Keratinocyte (primary cell): ENCODE measurements at regions not wholly inside any gene's neighbourhood (a gene's known extent, or its start where the extent isn't known, plus 50 kb on each side); places are given as distances from the start of the nearest gene placed in this dataset.
A peak's percentile ranks its signal among the peaks of the same experiment; 100 is the strongest.

Source experiments
- DNase-seq: peaks from one replicate; pipeline ENCODE4 v3.0.0-alpha.2; 2011; ENCODE audit warnings: low read depth, missing footprints, low spot score
- FAIRE-seq: peaks from 2 replicates; lab custom pipeline; 2011; peaks lifted over from hg19 to GRCh38; lab: Jason Lieb, UNC
- H2AFZ ChIP-seq: 2 replicates; pipeline ENCODE4 v1.6.0; 2012; ENCODE audit warnings: low read length, control low read depth, inconsistent platforms; ENCODE audit not compliant: control insufficient read depth
- H3K27ac ChIP-seq: 2 replicates; pipeline ENCODE4 v1.5.1; 2011; ENCODE audit warnings: low read length; ENCODE audit not compliant: control insufficient read depth, insufficient read depth
- H3K27me3 ChIP-seq: 3 replicates; pipeline ENCODE4 v1.6.0; 2011; ENCODE audit warnings: low read length; ENCODE audit not compliant: control insufficient read depth, insufficient read depth; ENCODE audit errors: extremely low read depth
- H3K36me3 ChIP-seq, 2 experiments: 2 replicates in 1 of 2; 3 replicates in 1 of 2; pipeline ENCODE4 v1.5.1; 2011; ENCODE audit warnings: low read length in 2 of 2, mild to moderate bottlenecking in 1 of 2; ENCODE audit not compliant: control insufficient read depth in 2 of 2, insufficient read depth in 2 of 2; ENCODE audit errors: extremely low read depth in 1 of 2
- H3K4me1 ChIP-seq: 3 replicates; pipeline ENCODE4 v1.5.1; 2011; ENCODE audit warnings: low read length; ENCODE audit not compliant: control insufficient read depth, insufficient read depth; ENCODE audit errors: extremely low read depth
- H3K4me2 ChIP-seq: 3 replicates; pipeline ENCODE4 v1.6.0; 2011; ENCODE audit warnings: low read depth, low read length; ENCODE audit not compliant: control insufficient read depth, insufficient read depth; ENCODE audit errors: extremely low read depth
- H3K4me3 ChIP-seq, 3 experiments: fragments of 200-600 bp in 1 of 3; sonication (generic) in 1 of 3; 2 replicates in 2 of 3; 3 replicates in 1 of 3; pipeline ENCODE4 v1.5.1; 2011 to 2016; ENCODE audit warnings: low read length in 3 of 3, mild to moderate bottlenecking in 3 of 3, control low read depth in 2 of 3, inconsistent platforms in 1 of 3, low read depth in 1 of 3, mixed read lengths in 1 of 3, mixed run types in 1 of 3, moderate library complexity in 1 of 3; ENCODE audit not compliant: control insufficient read depth in 2 of 3, insufficient read depth in 2 of 3; ENCODE audit errors: extremely low read depth in 1 of 3
- H3K79me2 ChIP-seq: 2 replicates; pipeline ENCODE4 v1.6.0; 2012; ENCODE audit warnings: low read length; ENCODE audit not compliant: control insufficient read depth, insufficient read depth
- H3K9ac ChIP-seq: 3 replicates; pipeline ENCODE4 v1.6.0; 2011; ENCODE audit warnings: low read length; ENCODE audit not compliant: control insufficient read depth, insufficient read depth; ENCODE audit errors: extremely low read depth
- H3K9me1 ChIP-seq: 3 replicates; pipeline ENCODE4 v1.6.0; 2011; ENCODE audit warnings: low read length; ENCODE audit not compliant: control insufficient read depth, insufficient read depth; ENCODE audit errors: extremely low read depth
- H3K9me3 ChIP-seq: 2 replicates; pipeline ENCODE4 v1.5.1; 2012; ENCODE audit warnings: low read depth, low read length; ENCODE audit not compliant: control insufficient read depth
- H4K20me1 ChIP-seq: 3 replicates; pipeline ENCODE4 v1.6.0; 2011; ENCODE audit warnings: low read length; ENCODE audit not compliant: control insufficient read depth, insufficient read depth; ENCODE audit errors: extremely low read depth
- CTCF ChIP-seq, 3 experiments: IDR thresholded peaks in 1 of 3; conservative IDR thresholded peaks in 1 of 3; optimal IDR thresholded peaks in 1 of 3; 2 replicates in 2 of 3; 3 replicates in 1 of 3; pipeline versions ENCODE3 to v1.5.1; 2011; ENCODE audit warnings: low read length in 3 of 3, mild to moderate bottlenecking in 3 of 3, moderate library complexity in 2 of 3, control low read depth in 1 of 3, inconsistent platforms in 1 of 3; ENCODE audit not compliant: insufficient read depth in 2 of 3; ENCODE audit errors: extremely low read depth in 1 of 3
- EZH2 ChIP-seq: IDR thresholded peaks from one replicate; pipeline ENCODE4 v1.6.1; 2012; ENCODE audit warnings: inconsistent platforms, mild to moderate bottlenecking, low read length, moderate library complexity
- dilution Hi-C: fragments of 300-500 bp; cut with MboI; formaldehyde crosslinking; loops from one replicate; pipeline ENCODE4 v1.7.0; 2020; ENCODE audit warnings: low sequenced_read_pairs; ENCODE audit not compliant: extremely low pct_ligation_motif_present

- TF ChIP-seq EZH2 (no peak), CTCF (optimal IDR thresholded peaks at IDR 0.05 in 1 of 3, IDR thresholded peaks at IDR 0.05 in 1 of 3, conservative IDR thresholded peaks at IDR 0.05 in 1 of 3; ENCODE audit: extremely low read depth in 1 of 3, insufficient read depth in 2 of 3, low read length in 3 of 3) (no peak)
- dilution Hi-C loops: no loop called here
- Histone ChIP-seq H3K9me1 (no peaks in the 10 kb centered on the region), H3K36me3 (no peaks in the 10 kb centered on the region), H3K4me2 (no peak overlapping the region), H3K27me3 (no peaks in the 10 kb centered on the region), H3K9me3 (no peaks in the 10 kb centered on the region), H4K20me1 (no peaks in the 10 kb centered on the region), H2AFZ (peak overlapping the region; percentile 9), H3K79me2 (no peaks in the 10 kb centered on the region), H3K9ac (no peak overlapping the region), H3K4me3 (no peak overlapping the region), H3K4me1 (no peaks in the 10 kb centered on the region), H3K27ac (no peak overlapping the region)
- no peak for DNase-seq
- no peak for FAIRE-seq
Observed at GRCh38 chr7:84654273-84654672, 459.7 kb upstream of the SEMA3A start.

GRCh38 chr7:84651876-84652275, 457.3 kb upstream of the SEMA3A start:
- FAIRE-seq: no peak
- Histone ChIP-seq H3K4me3 (no peak overlapping the region), H4K20me1 (no peaks in the 10 kb centered on the region), H3K9me3 (no peaks in the 10 kb centered on the region), H3K4me2 (no peak overlapping the region), H3K27ac (no peak overlapping the region), H3K27me3 (no peaks in the 10 kb centered on the region), H3K79me2 (no peaks in the 10 kb centered on the region), H2AFZ (no peak overlapping the region), H3K4me1 (no peaks in the 10 kb centered on the region), H3K9me1 (no peaks in the 10 kb centered on the region), H3K9ac (no peak overlapping the region), H3K36me3 (no peaks in the 10 kb centered on the region)
- TF ChIP-seq CTCF (optimal IDR thresholded peaks at IDR 0.05 in 1 of 3, IDR thresholded peaks at IDR 0.05 in 1 of 3, conservative IDR thresholded peaks at IDR 0.05 in 1 of 3; ENCODE audit: extremely low read depth in 1 of 3, insufficient read depth in 2 of 3, low read length in 3 of 3) (no peak), EZH2 (no peak)
- no peak for DNase-seq
- dilution Hi-C loops: no loop called here
